C4-2B (cell line): ENCODE measurements at regions not wholly inside any gene's neighbourhood (a gene's known extent, or its start where the extent isn't known, plus 50 kb on each side); places are given as distances from the start of the nearest gene placed in this dataset.

Experiments
- CTCF ChIP-seq: fragments of 450-650 bp; conservative IDR thresholded peaks from 2 replicates; pipeline ENCODE4 v1.5.1; 2017; ENCODE audit warnings: mild to moderate bottlenecking
- ZFX ChIP-seq: fragments of 450-650 bp; IDR thresholded peaks from 2 replicates; pipeline ENCODE4 v1.6.1; 2017

DNA sequence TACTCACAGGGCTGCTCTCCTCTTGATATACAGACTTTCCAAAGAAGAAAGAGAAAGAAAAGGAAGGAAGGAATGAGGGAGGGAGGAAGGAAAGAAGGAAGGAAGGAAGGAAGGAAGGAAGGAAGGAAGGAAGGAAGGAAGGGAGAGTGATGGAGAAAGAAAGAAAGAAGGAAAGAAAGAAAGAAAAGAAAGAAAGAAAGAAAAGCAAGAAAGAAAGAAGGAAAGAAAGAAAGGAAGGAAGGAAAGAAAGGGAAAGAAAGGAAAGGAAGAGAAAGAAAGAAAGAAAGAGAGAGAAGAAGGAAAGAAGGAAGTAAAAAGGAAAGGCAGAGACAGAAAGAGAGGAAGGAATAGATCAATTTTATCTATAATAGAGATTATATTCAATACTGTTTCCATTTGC lies 1257.4 kb downstream of the EPHA7 start:
- TF ChIP-seq CTCF (no peak), ZFX (no peak)
